MCF 10A (cell line): ENCODE measurements at regions not wholly inside any gene's neighbourhood (a gene's known extent, or its start where the extent isn't known, plus 50 kb on each side); places are given as distances from the start of the nearest gene placed in this dataset.

Experiments used
- BruUV-seq: library from RNA; stranded (reverse); fragments of 400-500 nt; replicated peaks from 2 replicates; lab custom pipeline; 2021; lab: Mats Ljungman, UMichigan
- CTCF ChIA-PET: fragments of 300-600 bp; sonication (Branson Sonifier 250); formaldehyde crosslinking; extraction: SDS; loops from one replicate; lab custom pipeline; 2021; ENCODE audit warnings: antibody characterized with exemption, inconsistent platforms; lab: Yijun Ruan, JAX
- POLR2A ChIA-PET: fragments of 300-600, 350-650 bp; sonication (Branson Sonifier 250); formaldehyde crosslinking; extraction: SDS; loops from one replicate; lab custom pipeline; 2020; ENCODE audit warnings: antibody characterized with exemption, inconsistent platforms; lab: Yijun Ruan, JAX
- DNase-seq: peaks from one replicate; pipeline ENCODE4 v3.0.0-alpha.2; 2018; ENCODE audit not compliant: unreplicated experiment
- H3K27ac Mint-ChIP-seq: one replicate; pipeline ENCODE4 v1.8.0; 2022; ENCODE audit warnings: mild to moderate bottlenecking, low read depth, mixed read lengths; ENCODE audit not compliant: unreplicated experiment
- H3K27me3 Mint-ChIP-seq: one replicate; pipeline ENCODE4 v1.8.0; 2022; ENCODE audit warnings: mixed read lengths; ENCODE audit not compliant: insufficient read depth, unreplicated experiment
- H3K36me3 Mint-ChIP-seq: one replicate; pipeline ENCODE4 v1.8.0; 2022; ENCODE audit warnings: mild to moderate bottlenecking, moderate library complexity, mixed read lengths; ENCODE audit not compliant: insufficient read depth, unreplicated experiment
- H3K4me1 Mint-ChIP-seq: one replicate; pipeline ENCODE4 v1.8.0; 2022; ENCODE audit warnings: mixed read lengths; ENCODE audit not compliant: insufficient read depth, unreplicated experiment
- H3K4me3 Mint-ChIP-seq: one replicate; pipeline ENCODE4 v1.8.0; 2022; ENCODE audit warnings: mild to moderate bottlenecking, moderate library complexity, mixed read lengths; ENCODE audit not compliant: unreplicated experiment
- H3K9me3 Mint-ChIP-seq: one replicate; pipeline ENCODE4 v1.8.0; 2022; ENCODE audit warnings: mixed read lengths; ENCODE audit not compliant: unreplicated experiment
- CTCF ChIP-seq: fragments of 200-600 bp; IDR thresholded peaks from one replicate; pipeline ENCODE4 v1.8.0; 2022; ENCODE audit warnings: antibody characterized with exemption, mild to moderate bottlenecking; ENCODE audit not compliant: unreplicated experiment
- intact Hi-C: fragments of 100-400 bp; cut with micrococcal nuclease; formaldehyde crosslinking; loops from 2 replicates; pipeline ENCODE4 v1.14.1; 2022

DNA sequence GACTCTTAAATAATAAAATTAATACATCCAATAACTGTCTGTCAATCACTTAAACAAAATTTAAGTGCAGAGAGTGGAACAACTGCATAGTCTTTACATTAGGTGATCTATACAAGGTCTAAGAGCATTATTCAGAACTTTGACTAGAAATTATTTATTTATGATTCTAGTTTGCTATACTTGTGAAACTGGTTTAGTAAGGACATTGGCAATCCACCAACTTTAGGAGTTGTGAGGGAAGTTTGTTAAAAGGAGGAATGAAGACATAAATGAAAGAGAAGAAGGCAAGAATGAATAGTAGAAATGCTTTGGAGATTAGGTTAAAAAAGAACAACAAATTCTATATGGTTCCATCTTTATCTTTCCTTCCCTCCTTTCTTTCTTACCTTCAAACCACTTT is 217.5 kb downstream of the GPD2 start:
- intact Hi-C loops: no loop called here
- Mint-ChIP-seq H3K4me3 (no peak overlapping the region), H3K36me3 (no peaks in the 10 kb centered on the region), H3K9me3 (no peaks in the 10 kb centered on the region), H3K27ac (no peak overlapping the region), H3K4me1 (peaks cover 8% of the 10 kb centered on the region), H3K27me3 (no peaks in the 10 kb centered on the region)
- ChIA-PET POLR2A (no interaction called here), CTCF (no interaction called here)
- DNase-seq: no peak
- BruUV-seq: no TSS peak
- no peak for TF ChIP-seq CTCF

GRCh38 chr2:156657809-156658208 is 221.6 kb downstream of the GPD2 start:
- H3K27me3 Mint-ChIP-seq: no peaks in the 10 kb centered on the region
- no TSS peak for BruUV-seq
- DNase-seq: peak; percentile 50
- CTCF ChIA-PET: interaction anchor here (1.1 kb wide), 1 partner anchor 68 kb away, joined by 3 read pairs; no protein-coding TSS in a partner anchor
- POLR2A ChIA-PET: no interaction called here
- no peak overlapping the region for H3K27ac Mint-ChIP-seq
- H3K4me1 Mint-ChIP-seq: peaks cover 8% of the 10 kb centered on the region
- no peaks in the 10 kb centered on the region for H3K36me3 Mint-ChIP-seq
- TF ChIP-seq CTCF: no peak
- H3K9me3 Mint-ChIP-seq: peaks cover 15% of the 10 kb centered on the region
- no peak overlapping the region for H3K4me3 Mint-ChIP-seq
- intact Hi-C loops: no loop called here

- intact Hi-C loops: no loop called here
- Mint-ChIP-seq H3K4me3 (no peak overlapping the region), H3K4me1 (peaks cover 8% of the 10 kb centered on the region), H3K36me3 (no peaks in the 10 kb centered on the region), H3K27me3 (no peaks in the 10 kb centered on the region), H3K27ac (no peak overlapping the region), H3K9me3 (peaks cover 15% of the 10 kb centered on the region)
- BruUV-seq: no TSS peak
- TF ChIP-seq CTCF: no peak
- POLR2A ChIA-PET: no interaction called here
- CTCF ChIA-PET: interaction anchor here (1.0 kb wide), 1 partner anchor 43 kb away, joined by 3 read pairs; no protein-coding TSS in a partner anchor
- no peak for DNase-seq
Observed at GRCh38 chr2:156659694-156660093, 223.5 kb downstream of the GPD2 start.

DNA sequence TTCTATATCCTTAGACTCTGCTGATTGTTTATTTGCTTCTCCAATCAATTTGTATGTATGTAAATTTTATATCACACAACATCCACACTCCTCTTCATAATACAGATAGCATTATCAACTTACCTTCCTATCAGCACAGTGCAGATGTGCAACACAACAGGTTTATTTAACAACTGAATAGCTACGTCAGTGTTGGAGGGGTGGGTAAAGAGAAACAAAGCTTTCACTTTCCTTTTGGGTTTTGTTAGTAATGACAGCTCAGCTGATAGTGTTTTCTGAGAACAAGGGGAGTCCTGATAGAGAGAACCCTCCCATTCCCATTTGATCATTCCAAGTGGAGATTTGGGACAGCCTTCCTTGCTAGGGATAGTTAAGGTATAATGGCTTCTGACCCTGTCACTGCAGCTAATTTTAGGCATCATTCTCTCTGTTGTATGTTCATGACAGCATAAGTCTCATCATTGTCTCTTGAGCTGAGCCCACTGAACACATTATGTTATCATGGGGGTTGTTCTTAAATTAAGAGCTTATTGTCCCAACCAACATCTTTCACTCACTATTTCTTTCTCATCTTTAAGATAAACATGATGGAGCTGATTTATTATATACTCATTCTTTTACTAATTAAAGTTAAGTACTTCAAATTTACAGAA is 227.7 kb downstream of the GPD2 start:
- Mint-ChIP-seq H3K4me1 (peaks cover 10% of the 10 kb centered on the region), H3K36me3 (no peaks in the 10 kb centered on the region), H3K9me3 (peaks cover 21% of the 10 kb centered on the region), H3K27me3 (no peaks in the 10 kb centered on the region), H3K4me3 (no peak overlapping the region), H3K27ac (no peak overlapping the region)
- ChIA-PET CTCF (interaction anchor here (0.8 to 0.9 kb wide), 2 partner anchors 13 to 74 kb away, joined by 3 read pairs; no protein-coding TSS in a partner anchor), POLR2A (interaction anchor here (1.1 to 1.5 kb wide), 2 partner anchors 79 to 329 kb away, joined by 3 to 4 read pairs; no protein-coding TSS in a partner anchor)
- no peak for TF ChIP-seq CTCF
- DNase-seq: no peak
- intact Hi-C loops: no loop called here
- BruUV-seq: no TSS peak
